Stromal cell of bone marrow (primary cell): ENCODE measurements at regions not wholly inside any gene's neighbourhood (a gene's known extent, or its start where the extent isn't known, plus 50 kb on each side); places are given as distances from the start of the nearest gene placed in this dataset.
A peak's percentile ranks its signal among the peaks of the same experiment; 100 is the strongest.

Experiments used
- DNase-seq: peaks from one replicate; pipeline ENCODE4 v3.0.0-alpha.2; 2012; ENCODE audit warnings: low read depth

DNA sequence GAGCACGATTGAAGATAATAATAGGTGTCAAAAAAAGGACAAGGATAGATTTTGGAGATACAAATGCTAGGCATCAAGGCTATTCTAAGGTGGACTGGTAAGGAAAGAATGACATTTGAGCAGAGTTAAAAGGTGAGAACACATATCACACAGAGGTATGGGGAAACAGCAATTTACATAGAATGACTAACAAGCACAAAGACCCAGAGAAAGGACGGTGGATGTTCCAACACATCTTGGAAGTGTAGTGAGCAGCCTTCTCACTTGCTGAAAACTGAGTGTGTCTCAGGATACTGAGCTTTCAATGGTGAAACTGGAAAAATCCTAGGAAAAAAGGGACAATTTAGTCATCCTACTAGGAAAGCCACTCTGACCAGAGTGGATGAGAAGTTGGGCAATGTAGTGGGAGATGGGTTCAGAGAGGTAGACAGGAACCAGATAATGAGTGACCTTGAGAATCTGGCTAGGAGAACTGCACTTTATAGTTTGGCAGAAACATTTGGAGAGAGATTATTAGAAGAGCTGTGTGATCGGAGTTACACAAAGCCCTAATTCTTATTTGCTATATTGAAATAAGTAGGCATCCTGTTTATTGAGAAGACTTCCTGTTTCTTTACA is 706.0 kb downstream of the KCNA4 start:
- DNase-seq = no peak

DNA sequence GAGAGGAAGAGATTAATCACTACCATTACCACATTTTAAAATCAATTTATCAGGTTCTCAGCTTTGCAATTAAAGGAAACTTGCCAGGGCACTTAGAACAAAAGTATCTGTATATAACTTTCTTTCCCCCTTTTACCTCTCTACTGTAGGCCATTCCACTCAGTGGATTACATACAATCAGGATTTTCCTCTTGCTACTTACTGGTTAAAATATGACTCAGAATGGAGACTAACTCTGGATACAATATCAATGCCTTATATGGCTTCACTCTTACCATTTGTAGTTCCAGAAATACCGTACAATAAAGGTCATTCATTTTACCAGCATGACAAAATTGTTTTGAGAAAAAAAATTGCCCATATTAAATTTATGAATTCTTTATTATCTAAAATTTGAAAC is 706.8 kb downstream of the KCNA4 start:
- DNase-seq = peak; percentile 75

DNA sequence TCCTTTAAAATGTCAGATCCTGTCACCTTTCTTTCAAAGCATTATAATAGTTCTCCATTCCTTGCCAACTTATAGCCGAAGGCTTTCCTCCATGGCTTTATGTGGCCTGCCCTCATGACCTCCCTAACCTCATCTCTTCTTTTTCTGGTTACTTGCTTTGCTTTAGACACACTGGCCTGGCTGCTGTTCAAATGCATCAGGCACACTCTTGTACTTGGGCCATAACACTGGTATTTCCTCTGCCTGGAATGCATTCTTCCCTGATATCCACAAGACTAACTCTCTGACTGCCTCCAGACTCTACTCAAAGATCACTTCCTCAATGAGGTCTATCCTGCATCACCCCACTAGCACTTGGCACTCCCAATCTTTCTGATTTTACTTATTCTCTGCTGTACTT is 710.3 kb downstream of the KCNA4 start:
- DNase-seq = peak; percentile 82

DNA sequence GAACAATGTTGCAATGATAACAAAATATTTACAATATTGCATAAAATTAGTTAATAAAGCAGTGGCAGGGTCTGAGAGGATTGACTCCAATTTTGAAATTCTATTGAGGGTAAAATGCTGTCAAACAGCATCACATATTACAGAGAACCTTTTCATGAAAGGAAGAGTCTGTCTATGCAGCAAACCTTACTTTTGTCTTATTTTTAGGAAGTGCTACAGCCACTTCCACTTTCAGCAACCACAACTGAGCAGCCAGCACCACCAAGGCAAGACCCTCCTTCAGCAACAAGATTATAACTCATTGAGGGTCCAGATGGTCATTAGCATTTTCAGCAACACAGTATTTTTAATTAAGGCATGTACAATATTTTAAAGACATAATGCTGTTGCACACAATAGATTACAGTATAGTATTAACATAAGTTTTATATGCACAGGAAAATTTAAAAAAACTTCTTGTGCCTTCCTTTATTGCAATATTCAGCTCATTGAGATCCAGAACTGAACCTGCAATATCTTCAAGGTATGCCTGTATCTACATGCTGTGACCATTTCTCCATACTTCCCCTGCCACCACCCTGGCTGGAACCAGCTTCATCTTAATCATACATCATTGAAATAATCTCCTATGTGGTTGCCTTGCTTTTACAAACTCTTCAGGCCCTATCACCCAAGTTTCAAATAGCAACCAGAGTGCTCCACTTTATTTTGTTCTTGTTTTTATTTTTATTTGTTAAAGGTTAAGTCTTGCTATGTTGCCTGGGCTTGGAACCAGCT is 711.2 kb downstream of the KCNA4 start:
- no peak for DNase-seq

DNA sequence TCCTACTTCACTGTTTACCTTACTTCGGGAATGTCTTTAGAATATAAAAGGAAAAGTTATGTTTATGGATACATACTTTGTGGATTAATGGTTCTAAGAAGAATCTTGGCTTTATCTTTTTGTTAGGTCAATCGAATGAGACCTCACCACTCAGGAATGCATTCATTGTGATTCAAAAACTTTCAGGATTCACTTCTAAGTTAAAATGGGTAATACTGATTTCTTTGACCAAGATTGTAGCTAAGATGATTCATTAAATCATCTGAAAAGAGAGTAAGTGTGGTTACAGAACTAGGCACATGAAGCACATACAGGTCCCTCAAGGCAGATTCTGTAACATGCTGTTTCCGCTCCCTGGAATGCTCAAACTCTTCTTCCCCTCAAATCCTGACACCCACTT is 716.4 kb downstream of the KCNA4 start:
- peak; percentile 55 for DNase-seq

DNA sequence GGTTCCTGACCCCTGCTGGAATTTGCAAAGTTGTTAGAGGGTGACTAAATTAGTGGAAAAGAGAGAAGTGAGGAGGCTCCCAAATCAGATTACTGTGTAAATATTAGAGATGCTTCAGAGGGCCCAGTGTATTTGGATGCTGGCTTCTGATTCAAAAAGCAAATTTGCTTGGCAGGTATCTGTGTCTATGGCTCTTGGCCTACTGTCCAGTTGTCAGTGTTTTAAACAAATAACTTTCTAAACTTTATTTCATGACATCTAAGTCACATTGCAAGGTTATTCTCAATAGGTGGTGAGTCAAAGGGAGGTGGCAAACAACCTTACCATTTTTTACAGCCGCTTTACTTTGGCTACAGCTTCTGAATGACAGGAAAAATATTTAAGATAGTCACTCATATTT is 720.1 kb downstream of the KCNA4 start:
- no peak for DNase-seq

DNA sequence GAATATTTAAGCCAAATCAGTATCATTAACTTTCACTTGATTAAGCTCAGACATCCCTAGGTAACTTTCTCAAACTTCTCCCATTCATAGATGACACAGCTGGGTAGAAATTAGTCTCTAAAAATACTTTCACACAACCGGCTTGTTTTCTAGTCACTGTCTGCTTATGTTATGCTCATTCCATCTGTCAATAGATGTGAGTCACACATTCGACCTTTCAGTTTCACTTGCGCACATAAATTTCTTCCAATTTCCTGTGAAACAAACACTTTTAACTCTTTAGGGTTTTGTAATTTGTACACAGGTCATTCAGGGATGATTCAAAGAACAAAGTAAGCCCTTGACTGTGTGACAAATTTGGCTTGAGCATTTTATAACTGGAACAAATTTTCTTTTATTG is 723.0 kb downstream of the KCNA4 start:
- DNase-seq = peak; percentile 26

DNA sequence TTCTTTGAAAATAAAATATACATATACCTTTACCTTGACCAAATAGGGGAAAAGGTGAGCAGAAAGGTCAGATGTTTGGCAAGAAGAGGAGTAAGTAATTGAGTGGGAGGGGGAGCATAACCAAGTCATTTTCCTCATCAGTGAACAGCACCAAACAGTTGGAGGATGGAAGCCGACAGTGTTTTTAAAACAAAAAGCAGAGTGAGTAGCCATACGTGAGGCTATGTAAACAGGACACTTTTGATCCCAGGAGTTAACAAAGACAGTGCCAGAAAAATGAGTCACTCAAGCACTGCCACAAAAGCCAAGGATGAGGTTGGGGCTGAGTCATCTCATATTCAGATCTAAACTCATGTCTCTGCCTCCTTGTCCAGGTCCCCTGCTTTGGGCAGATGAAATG is 734.7 kb downstream of the KCNA4 start:
- peak; percentile 91 for DNase-seq

DNA sequence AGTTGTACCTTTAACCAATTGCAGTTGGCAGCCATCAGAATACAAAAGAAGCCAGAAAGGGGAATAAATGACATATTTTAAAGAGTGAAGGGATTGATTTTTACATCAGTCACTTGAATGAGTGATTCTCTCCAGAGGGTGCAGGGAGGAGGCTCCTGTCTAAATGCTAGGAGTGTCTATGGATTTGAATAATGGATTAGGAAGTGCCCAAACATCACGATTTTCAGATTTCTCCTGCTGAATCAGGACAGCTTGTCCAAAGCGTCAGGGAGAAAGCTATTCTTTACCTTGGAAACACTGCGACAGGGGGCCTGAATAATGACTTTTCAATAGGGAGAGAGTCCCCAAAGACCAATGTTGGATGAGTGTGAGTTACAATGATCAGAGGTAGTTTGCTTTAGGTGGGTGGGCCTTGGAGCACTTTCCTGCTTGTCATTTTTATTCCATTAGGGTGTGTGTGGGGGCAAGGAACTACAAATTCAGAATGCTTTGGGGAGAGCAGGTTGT is 735.5 kb downstream of the KCNA4 start:
- DNase-seq = no peak

DNA sequence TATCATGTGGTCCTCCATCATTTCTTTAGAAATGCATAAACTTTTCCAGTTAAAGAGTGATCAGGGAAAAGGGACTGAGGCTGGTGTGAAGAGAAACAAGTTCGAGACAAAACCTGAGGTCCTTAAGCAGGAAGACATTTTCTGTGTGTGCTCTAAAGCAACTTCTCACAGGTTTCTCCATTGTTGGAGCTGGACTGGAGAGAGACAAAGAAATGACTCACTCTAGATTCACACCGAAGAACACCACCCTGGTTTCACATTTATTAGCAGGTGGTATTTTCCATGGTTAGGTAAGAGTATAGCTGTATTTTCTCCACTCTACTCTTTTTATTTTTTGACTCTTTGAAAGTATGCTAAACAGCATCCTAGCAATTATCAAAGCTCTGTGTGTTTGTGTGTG is 736.4 kb downstream of the KCNA4 start:
- DNase-seq = no peak

DNA sequence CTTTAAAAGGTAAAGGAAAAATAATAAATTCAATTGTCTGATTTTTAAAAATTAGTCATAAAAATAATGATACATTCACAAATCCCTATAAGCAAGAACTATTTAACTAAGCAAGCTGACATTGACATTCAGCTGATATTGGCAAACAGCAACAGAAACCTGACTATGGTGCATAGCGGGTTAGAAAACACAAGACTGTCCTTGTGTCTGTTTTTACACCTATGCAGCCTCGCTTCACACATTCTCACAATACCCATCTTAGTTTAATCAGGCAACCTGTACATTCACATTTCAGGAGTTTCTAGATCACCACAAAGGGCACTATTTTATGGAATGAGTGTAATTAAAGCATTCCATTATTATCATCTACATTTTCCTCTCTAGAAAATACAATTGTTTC is 737.1 kb downstream of the KCNA4 start:
- DNase-seq = no peak

DNA sequence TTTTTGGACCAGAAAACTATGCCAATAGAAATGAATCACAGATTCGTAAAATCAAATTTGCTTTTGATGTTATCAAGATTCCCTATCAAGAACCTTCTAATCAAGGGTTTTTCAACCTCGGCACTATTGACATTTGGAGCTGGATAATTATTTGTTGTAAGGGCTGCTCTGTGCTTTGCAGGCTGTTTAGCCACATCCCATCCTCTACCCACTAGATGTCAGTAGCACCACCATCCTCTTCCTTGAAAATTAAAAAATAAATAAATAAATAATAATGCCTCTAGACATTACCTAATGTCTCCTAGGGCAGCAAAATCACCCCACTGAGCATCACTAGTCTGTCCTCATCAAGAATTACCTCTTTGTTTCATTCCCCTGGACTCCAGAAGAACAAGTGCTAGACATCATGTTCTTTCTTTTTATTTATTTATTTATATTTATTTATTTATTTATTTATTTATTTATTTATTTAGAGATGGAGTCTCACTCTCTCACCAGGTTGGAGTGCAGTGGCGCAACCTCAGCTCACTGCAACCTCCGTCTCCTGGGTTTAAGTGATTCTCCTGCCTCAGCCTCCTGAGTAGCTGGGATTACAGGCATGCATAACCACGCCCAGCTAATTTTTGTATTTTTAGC is 744.7 kb downstream of the KCNA4 start:
- DNase-seq = no peak

DNA sequence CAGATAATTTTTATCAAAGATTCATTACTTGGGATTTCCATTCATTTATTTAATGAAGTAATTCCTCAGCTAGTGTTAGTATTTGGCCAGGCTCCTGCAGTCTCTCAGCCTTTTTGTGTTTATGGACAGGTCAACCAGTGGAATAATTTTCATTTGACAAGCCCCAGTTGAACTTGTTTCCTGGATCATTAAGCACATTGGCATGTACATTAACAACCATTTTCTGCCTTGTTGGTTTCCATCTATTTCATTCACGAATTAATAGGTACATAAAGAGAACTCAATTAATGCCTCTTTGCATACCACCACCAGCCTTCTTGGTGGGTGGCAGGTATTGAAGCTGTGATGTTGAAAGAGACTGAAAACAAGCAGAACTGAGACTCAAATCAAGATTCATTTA is 745.2 kb downstream of the KCNA4 start:
- no peak for DNase-seq

DNA sequence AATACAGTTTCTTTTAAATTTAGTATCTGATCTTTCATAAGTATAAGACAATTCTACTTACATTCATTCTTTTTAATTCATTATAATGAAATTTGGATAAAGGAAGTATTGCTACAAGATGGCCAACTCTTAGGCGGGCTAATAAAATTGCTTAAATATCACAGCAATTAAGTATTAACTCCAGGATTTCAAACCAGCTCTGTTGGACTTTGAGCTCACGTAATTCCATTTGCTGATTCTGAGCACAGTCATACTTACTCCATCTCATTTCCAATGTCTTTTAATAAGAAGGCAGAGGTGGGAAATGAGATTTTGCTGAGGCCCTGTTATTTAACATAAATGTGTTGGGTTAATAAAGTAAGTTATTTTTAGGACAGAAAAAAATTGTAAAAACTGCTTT is 748.1 kb downstream of the KCNA4 start:
- DNase-seq = no peak

DNA sequence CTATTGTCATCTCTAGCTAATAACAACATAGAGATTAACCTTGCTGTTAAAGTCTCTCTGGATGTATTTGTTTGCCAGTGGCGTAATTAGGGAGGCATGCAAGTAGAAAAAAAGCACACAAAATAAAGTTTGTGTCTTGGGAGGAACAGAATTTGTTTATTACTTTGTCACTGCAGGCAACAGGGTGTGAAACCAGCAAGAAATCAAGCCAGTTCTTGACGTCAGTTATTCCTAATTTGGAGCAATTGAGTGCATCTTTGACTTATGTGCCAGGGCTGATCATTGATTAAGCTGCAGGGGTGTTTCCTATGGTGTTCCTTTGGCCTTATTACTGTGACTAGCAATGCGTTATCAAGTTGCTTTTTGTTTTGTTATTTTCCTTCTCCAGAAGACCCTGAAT is 751.0 kb downstream of the KCNA4 start:
- no peak for DNase-seq

DNA sequence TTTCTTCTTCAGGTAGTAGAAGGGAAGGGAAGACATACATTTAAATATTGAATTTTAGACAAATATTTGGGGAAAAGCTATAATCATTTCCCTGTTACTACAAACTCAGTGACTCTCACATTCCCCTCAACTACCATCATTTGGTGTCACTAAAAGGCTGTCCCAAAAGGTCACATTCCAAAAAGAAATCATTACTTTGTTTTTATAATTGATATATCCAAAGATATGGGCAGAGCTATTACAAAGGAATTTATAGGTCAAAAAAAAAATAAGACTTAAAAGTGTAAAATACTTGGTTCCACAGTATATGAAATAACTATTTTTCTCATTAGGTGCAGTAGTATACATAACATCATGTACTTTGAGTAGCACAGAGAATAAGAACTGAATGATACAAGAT is 751.4 kb downstream of the KCNA4 start:
- no peak for DNase-seq

DNA sequence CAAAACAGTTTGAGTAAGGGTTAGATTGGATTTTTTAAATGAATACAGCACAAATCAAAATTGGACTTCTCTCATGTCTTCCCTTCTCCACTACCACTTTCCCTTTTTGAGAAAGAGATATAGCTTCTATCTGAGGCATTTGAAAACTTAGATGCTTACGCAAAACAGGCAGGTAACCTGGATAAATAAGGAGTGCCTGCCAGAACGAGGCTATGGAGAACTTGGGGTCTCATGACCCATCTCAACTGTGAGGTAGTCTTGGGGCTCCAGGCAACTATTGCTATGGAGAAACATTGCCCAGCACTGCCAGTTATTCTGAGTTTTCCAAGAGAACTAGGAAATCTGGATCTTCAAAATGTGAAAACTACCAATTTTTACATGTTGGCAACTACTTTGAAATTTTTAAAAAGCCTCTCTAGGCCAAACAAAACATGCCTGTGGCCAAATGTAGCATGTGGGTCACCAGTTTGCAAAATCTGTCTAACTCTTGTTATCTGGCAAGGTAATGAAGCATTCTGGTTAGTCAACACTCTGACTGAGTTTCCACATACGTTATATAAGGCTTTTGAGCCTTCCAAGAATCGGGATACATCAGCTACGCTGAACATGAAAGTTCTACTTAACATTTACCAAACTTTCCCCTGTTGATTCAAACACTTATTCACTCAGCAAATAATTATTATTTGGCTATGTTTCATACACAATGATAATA is 752.7 kb downstream of the KCNA4 start:
- peak; percentile 50 for DNase-seq

DNA sequence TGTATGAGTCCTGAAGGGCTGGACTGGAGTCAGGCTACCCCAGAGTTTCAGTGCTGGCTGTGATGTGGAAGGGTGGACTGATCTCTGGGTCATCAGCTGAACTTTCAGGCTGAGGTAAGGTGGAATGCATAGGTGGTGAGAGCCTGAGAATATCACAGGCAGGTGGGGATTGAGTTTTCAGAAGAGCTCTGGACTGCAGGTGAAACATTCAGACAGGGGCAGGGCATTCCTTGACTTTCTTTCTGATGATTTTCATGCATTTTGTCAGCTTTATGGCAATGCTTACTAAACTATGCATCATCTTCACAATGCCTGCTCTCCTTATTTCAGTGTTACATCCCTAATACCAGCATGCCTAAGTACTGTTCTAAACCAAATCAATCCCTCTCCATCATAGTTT is 755.0 kb downstream of the KCNA4 start:
- no peak for DNase-seq

DNA sequence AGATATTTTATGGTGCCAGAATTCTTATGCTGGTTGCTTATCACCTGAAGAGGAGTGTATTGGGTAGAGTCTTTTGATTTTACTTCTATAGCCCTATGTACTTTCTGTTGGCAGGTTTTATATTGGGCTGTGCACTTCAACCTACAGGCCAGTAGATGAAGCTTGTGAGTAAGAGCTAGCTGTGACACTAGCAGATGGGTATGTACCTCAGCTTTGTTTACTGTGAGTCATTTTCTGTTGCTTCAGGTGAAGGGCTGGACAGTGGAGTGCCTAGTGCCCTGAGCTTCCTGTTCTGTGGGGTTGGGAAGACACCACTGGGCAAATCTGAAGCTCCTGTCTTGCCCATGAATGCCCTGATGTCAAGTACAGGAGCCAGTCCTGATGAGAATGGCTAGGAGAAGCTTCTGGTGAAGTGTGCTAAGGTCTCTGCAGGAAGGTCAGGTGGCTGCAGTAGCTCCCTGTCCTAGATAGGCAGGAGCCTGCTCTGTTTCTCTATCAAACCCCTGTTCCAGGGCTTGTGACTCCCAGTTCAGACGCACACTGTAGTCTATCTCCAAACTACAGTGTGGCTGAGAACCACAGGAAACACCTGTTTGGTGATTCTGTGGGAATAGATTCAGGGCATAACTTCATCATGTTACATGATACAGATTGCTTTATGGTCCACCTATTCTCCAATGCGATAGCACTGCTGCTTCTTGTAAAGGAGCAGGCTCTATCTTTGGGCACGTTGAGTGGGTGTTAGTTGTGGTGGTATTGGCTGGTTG is 755.7 kb downstream of the KCNA4 start:
- DNase-seq = no peak

DNA sequence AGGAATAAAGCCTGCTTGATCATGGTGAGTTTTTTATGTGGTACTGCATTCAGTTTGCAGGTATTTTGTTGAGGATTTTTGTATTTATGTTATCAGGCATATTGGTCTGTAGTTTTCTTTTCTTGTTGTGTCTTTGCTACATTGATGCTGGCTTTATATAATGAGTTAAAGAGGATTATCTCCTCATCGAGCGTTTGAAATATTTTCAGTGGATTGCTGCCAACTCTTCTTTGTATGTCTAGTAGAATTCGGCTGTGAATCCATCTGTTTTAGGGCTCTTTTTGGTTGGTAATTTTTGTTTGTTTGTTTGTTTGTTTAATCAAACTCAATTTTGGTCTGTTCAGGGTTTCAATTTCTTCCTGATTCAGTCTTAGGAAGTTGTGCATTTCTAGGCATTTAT is 758.4 kb downstream of the KCNA4 start:
- DNase-seq = no peak

DNA sequence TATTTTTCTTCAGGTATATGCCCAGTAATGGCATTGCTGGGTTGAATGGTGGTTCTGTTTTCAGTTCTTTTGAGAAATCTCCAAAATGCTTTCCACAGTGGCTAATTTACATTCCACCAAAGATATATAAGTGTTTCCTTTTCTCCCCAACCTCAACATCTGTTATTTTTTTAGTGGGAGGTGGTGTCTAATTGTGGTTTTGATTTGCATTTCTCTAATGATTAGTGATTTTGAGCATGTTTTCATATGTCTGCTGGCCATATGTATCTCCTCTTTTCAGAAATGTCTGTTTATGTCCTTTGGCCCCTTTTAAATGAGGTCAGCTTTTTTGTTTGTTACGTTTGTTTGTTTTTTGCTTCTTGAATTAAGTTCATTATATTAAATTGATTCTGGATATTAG is 760.2 kb downstream of the KCNA4 start:
- no peak for DNase-seq

DNA sequence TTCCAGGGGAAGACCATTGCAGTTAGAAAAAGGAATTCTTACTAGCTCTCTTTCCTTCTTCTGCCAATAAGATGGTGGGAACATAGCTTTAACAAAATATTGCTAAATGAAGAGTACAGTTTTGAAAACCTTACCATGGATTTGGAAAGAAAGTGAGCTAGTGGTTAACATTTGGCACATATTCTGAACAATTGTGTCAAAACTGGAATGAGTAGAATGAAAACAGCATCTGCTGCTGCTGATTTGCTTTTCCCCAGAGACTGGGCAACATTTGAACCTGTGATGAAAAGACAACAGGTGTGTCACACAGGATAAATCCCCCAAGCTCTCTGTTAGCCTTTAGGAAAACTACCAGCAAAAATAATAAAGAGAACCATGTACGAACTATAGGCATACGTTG is 761.4 kb downstream of the KCNA4 start:
- DNase-seq = no peak
